UCSD-AML1 (cell line): ENCODE measurements at regions not wholly inside any gene's neighbourhood (a gene's known extent, or its start where the extent isn't known, plus 50 kb on each side); places are given as distances from the start of the nearest gene placed in this dataset.

Experiments
- DNase-seq: peaks from one replicate; lab custom pipeline; 2025; ENCODE audit not compliant: unreplicated experiment; lab: John Stamatoyannopoulos, UW

DNA sequence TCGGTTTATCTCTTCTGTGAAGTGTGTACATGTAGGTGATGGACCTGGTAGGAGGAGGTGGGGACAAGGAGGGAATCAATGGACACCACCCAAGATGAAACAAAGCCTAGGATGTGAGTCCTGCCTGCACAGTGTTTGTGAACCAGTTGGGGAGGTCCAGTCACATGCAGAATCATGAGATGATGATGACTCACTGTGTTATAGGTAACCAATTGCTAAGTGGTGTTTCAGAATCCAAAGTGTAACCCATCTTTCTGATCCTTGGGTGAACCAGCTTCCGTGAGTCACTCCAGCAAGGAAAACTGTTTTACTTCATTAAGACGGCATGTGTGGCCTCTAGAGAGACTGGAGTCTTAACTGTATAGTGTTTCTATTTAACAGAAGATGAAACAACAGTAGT lies 57.9 kb upstream of the HPF1 start:
- DNase-seq: no peak

DNA sequence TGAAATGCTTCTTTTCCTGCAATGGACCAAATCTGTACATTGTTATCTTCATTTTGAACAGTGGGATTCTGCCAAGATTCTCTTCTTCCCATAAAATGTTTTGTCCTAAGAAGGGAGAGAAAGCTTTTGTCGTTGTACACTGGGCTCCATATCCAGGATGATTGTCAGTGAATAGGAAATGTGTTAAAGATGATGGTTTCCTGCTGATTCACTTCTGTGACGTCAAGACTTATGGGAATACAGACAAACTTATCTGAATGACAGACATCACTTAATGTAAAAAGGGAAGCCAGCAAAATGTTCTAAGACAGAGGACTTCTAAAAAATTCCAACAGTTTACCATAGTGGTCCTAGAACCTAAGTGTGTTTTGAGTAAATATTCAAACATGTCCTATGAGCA lies 53.7 kb upstream of the HPF1 start:
- no peak for DNase-seq

DNA sequence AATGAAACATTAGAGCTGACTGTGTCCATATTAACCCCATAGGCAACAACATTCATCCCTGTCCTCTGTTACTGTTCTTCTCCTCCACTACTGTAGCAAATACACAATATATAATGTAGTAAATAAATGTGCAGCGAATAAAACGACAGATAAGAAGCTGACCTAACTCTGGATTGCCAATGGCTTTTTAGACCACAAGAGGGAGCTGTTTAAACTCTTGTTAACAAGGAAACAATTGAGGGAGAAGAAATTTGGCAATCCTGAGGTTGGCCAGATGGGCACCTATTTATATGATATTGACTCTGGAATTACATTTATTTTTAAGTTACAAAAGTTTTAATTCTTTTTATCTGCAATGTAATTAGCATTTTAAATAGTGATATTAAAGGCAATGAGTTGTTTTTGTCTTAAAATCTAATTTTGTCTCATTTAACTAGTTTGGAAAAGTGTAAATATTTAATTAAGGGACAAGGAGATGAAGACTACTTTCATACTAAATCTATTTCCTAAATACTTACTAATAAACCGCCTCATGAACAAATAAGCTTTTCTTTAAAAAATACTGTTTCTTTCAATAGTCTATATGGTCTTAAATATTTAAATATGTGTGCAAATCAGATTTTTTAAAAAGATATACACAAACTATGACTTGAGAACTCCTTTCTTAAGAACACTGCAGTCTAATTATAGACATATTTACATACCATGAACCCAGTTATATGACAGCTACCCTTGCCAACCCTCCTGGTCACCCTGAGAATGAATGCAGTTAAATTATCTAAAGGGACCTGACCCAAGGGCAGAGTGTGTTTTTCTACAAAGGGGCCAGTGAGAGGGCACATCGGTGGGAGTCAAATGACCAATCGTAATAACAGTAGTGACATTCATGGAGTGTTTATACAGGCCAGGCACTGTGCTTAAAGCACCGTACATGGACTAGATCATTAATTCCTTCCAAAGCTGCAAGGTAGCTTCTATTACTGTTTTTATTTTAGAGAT lies 52.9 kb upstream of the HPF1 start:
- no peak for DNase-seq

DNA sequence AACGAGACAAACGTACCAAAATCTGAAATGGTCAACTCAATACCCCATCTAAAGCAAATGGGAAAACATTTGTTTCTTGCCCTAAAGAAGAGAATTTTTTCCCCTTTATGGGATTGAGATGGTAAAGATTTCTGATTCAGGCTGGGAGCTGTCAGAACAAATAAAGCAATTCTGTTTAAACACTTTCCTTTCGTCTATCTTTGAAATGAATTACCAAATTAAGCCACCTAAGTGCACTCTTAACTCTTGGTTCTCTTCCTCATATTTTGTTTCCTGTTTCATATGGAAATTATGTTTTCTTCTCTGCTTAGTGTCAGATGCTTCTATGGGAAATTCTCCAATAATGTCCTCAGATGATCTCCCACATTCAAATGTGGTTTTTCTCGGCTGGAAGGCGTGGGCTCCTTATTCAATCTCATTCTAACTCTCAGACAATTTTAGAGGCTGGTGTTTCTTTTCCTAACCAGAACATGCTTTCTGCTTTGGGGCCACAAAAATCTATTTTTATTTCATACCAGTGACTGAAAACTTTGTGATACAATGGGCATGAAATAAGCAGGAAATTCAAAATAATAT lies 50.3 kb upstream of the HPF1 start:
- no peak for DNase-seq
